Panc1 (cell line): ENCODE measurements at regions not wholly inside any gene's neighbourhood (a gene's known extent, or its start where the extent isn't known, plus 50 kb on each side); places are given as distances from the start of the nearest gene placed in this dataset.
"Not testable (repeated sequence)": the region's sequence is repeated elsewhere in the genome, so short reads cannot be mapped to it uniquely, and the experiment has no call there.

Experiments
- ATAC-seq: fragments of 200-7000 bp; cut with Tn5 transposase; 2 replicates; pipeline ENCODE4 v1.9.1; 2020; ENCODE audit warnings: mild to moderate bottlenecking, moderate library complexity
- BruUV-seq: library from RNA; stranded (reverse); fragments of 400-500 nt; replicated peaks from 2 replicates; lab custom pipeline; 2021; lab: Mats Ljungman, UMichigan
- CTCF ChIA-PET: fragments of 300-600 bp; sonication (Branson Sonifier 250); formaldehyde crosslinking; loops from one replicate; lab custom pipeline; 2022; ENCODE audit warnings: antibody characterized with exemption; lab: Charles Lee
- POLR2A ChIA-PET: fragments of 300-600 bp; sonication (Branson Sonifier 250); formaldehyde crosslinking; loops from one replicate; lab custom pipeline; 2022; ENCODE audit warnings: antibody characterized with exemption; lab: Charles Lee
- DNase-seq: peaks from one replicate; pipeline ENCODE4 v3.0.0-alpha.2; 2010; ENCODE audit warnings: low read depth, low spot score
- H3K27ac ChIP-seq: 2 replicates; pipeline ENCODE4 v1.5.1; 2011; ENCODE audit warnings: mild to moderate bottlenecking, low read length, inconsistent platforms
- H3K27me3 ChIP-seq: fragments of 200-500 bp; sonication (Bioruptor generic); 2 replicates; pipeline ENCODE4 v1.6.0; 2014; ENCODE audit warnings: low read length, inconsistent platforms; ENCODE audit not compliant: control insufficient read depth, insufficient read depth
- H3K36me3 ChIP-seq: fragments of 200-500 bp; sonication (Bioruptor generic); 2 replicates; pipeline ENCODE4 v1.5.1; 2014; ENCODE audit warnings: inconsistent platforms, mild to moderate bottlenecking, low read length, moderate library complexity; ENCODE audit not compliant: control insufficient read depth, insufficient read depth
- H3K4me1 ChIP-seq: 2 replicates; pipeline ENCODE4 v1.5.1; 2011; ENCODE audit warnings: inconsistent platforms, mild to moderate bottlenecking, low read length, moderate library complexity; ENCODE audit not compliant: control insufficient read depth, insufficient read depth
- H3K4me3 ChIP-seq, 2 experiments: 2 replicates each; pipeline ENCODE4 v1.5.1; 2011 to 2012; ENCODE audit warnings: low read depth in 2 of 2, low read length in 2 of 2, mild to moderate bottlenecking in 2 of 2, inconsistent platforms in 1 of 2, moderate library complexity in 1 of 2
- H3K9me3 ChIP-seq: fragments of 200-500 bp; sonication (Bioruptor generic); 2 replicates; pipeline ENCODE4 v1.5.1; 2014; ENCODE audit warnings: low read depth, mild to moderate bottlenecking, inconsistent platforms, low read length, moderate library complexity; ENCODE audit not compliant: control insufficient read depth, insufficient read depth
- POLR2AphosphoS5 ChIP-seq: IDR thresholded peaks from 2 replicates; pipeline ENCODE4 v1.6.1; 2012; ENCODE audit warnings: mild to moderate bottlenecking, low read depth, low read length, moderate library complexity
- SIN3A ChIP-seq: IDR thresholded peaks from 2 replicates; pipeline ENCODE4 v1.6.1; 2012; ENCODE audit warnings: low read depth, mild to moderate bottlenecking, low read length, moderate library complexity, borderline replicate concordance; ENCODE audit not compliant: insufficient read depth
- TCF7L2 ChIP-seq: IDR thresholded peaks from 2 replicates; pipeline ENCODE4 v1.6.1; 2011; ENCODE audit warnings: mild to moderate bottlenecking, low read depth, low read length, inconsistent platforms
- in situ Hi-C: cut with HindIII; loops from 2 replicates; pipeline ENCODE4 v1.10.0; 2016; ENCODE audit warnings: low sequenced_read_pairs, low pct_unique_long_range_greater_than_20kb
- intact Hi-C: fragments of 100-400 bp; cut with micrococcal nuclease; formaldehyde crosslinking; loops from one replicate; pipeline ENCODE4 v1.10.0; 2022; ENCODE audit not compliant: unreplicated experiment
- TF ChIP-seq, protein P1 (sequence below): fragments of 450-650 bp; IDR thresholded peaks from 2 replicates; pipeline ENCODE4 v1.5.1; 2017; ENCODE audit warnings: mild to moderate bottlenecking
- TF ChIP-seq, protein P2 (sequence below), 2 experiments: IDR thresholded peaks; 2 replicates each; pipeline ENCODE4 v1.6.1; 2011 to 2012; ENCODE audit warnings: low read depth in 2 of 2, control low read depth in 1 of 2, low read length in 1 of 2, mild to moderate bottlenecking in 1 of 2, moderate library complexity in 1 of 2; ENCODE audit not compliant: insufficient read depth in 1 of 2

DNA sequence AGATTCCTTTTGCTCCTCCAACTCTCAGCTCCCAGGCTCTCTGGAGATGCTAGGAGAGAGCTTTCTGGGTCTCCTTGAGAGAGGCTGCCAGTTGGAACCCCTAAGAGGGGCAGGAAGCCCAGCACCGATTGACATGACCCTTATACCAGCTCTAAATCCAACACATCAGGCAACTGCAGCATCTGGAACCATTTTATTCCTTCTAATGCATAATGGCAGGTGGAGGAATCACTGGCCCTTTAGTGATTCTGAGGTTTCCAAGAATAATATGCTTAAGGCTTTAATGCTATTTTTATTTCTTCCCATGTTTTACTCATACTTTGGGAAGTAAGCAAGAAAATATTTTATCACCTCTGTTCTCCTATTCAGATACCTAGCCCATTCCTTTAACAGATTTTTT lies 60.3 kb upstream of the TEX264 start:
- BruUV-seq = no TSS peak
- CTCF ChIA-PET = interaction anchor here (0.6 kb wide), 1 partner anchor 329 kb away, joined by 4 read pairs; no protein-coding TSS in a partner anchor

DNA sequence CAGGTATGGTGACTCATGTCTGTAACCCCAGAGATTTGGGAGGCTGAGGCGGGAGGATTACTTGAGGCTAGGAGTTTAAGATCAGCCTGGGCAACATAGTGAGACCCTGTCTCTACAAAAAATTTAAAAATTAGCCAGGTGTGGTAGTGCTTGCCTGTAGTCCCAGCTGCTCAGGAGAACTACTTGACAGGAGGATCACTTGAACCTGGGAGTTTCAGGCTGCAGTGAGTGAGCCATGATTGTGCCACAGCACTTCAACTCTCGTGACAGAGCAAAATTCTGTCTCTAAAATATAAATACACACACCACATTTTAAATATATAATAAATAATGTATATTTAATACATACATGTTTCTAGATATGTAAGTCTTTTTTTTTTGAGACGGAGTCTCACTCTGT lies 53.5 kb upstream of the TEX264 start:
- BruUV-seq = no TSS peak
- no peaks in the 10 kb centered on the region for H3K27me3 ChIP-seq
- DNase-seq (no peak), ATAC-seq (no peak)
- H3K9me3 ChIP-seq = no peaks in the 10 kb centered on the region
- H3K36me3 ChIP-seq = no peaks in the 10 kb centered on the region
- ChIA-PET POLR2A (no interaction called here), CTCF (no interaction called here)
- intact Hi-C loops (no loop called here), in situ Hi-C loops (no loop called here)
- TF ChIP-seq SIN3A (no peak), TCF7L2 (no peak), POLR2AphosphoS5 (no peak)
- TF ChIP-seq, protein P1, sequence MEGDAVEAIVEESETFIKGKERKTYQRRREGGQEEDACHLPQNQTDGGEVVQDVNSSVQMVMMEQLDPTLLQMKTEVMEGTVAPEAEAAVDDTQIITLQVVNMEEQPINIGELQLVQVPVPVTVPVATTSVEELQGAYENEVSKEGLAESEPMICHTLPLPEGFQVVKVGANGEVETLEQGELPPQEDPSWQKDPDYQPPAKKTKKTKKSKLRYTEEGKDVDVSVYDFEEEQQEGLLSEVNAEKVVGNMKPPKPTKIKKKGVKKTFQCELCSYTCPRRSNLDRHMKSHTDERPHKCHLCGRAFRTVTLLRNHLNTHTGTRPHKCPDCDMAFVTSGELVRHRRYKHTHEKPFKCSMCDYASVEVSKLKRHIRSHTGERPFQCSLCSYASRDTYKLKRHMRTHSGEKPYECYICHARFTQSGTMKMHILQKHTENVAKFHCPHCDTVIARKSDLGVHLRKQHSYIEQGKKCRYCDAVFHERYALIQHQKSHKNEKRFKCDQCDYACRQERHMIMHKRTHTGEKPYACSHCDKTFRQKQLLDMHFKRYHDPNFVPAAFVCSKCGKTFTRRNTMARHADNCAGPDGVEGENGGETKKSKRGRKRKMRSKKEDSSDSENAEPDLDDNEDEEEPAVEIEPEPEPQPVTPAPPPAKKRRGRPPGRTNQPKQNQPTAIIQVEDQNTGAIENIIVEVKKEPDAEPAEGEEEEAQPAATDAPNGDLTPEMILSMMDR = no peak
- TF ChIP-seq, protein P2, sequence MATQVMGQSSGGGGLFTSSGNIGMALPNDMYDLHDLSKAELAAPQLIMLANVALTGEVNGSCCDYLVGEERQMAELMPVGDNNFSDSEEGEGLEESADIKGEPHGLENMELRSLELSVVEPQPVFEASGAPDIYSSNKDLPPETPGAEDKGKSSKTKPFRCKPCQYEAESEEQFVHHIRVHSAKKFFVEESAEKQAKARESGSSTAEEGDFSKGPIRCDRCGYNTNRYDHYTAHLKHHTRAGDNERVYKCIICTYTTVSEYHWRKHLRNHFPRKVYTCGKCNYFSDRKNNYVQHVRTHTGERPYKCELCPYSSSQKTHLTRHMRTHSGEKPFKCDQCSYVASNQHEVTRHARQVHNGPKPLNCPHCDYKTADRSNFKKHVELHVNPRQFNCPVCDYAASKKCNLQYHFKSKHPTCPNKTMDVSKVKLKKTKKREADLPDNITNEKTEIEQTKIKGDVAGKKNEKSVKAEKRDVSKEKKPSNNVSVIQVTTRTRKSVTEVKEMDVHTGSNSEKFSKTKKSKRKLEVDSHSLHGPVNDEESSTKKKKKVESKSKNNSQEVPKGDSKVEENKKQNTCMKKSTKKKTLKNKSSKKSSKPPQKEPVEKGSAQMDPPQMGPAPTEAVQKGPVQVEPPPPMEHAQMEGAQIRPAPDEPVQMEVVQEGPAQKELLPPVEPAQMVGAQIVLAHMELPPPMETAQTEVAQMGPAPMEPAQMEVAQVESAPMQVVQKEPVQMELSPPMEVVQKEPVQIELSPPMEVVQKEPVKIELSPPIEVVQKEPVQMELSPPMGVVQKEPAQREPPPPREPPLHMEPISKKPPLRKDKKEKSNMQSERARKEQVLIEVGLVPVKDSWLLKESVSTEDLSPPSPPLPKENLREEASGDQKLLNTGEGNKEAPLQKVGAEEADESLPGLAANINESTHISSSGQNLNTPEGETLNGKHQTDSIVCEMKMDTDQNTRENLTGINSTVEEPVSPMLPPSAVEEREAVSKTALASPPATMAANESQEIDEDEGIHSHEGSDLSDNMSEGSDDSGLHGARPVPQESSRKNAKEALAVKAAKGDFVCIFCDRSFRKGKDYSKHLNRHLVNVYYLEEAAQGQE (IDR thresholded peaks at IDR 0.05; ENCODE audit: insufficient read depth in 1 of 2, low read depth in 2 of 2, low read length in 1 of 2) = no peak
- no peaks in the 10 kb centered on the region for H3K4me1 ChIP-seq
- no peak overlapping the region for H3K27ac ChIP-seq
- no peak overlapping the region for H3K4me3 ChIP-seq

More for the DNA sequence above, 60.3 kb upstream of the TEX264 start:
- POLR2A ChIA-PET = no interaction called here
- TF ChIP-seq, protein P1 = no peak
- TF ChIP-seq TCF7L2 (no peak), POLR2AphosphoS5 (no peak), SIN3A (no peak)
- TF ChIP-seq, protein P2 (IDR thresholded peaks at IDR 0.05; ENCODE audit: insufficient read depth in 1 of 2, low read depth in 2 of 2, low read length in 1 of 2) = no peak
- no peaks in the 10 kb centered on the region for H3K36me3 ChIP-seq
- H3K27me3 ChIP-seq = no peaks in the 10 kb centered on the region
- intact Hi-C loops = no loop called here
- DNase-seq (no peak), ATAC-seq (no peak)
- H3K4me3 ChIP-seq = no peak overlapping the region
- no peaks in the 10 kb centered on the region for H3K4me1 ChIP-seq
- no peak overlapping the region for H3K27ac ChIP-seq
- in situ Hi-C loops = no loop called here
- H3K9me3 ChIP-seq = no peaks in the 10 kb centered on the region

DNA sequence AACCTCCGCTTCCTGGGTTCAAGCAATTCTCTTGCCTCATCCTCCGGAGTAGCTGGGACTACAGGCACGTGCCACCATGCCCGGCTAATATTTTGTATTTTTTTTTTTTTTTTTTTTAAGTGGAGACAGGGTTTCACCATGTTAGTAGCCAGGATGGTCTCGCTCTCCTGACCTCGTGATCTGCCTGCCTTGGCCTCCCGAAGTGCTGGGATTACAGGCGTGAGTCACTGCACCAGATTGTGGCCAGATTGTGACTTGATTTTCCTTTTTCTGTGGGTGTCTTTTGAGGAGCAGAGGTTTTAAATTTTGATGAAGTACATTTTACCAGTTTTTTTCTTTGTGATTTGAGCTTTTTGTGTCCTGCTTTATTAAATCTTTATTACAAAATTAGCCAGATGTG lies 53.0 kb upstream of the TEX264 start:
- CTCF ChIA-PET, H3K9me3 ChIP-seq, H3K4me1 ChIP-seq, DNase-seq, H3K27ac ChIP-seq, BruUV-seq, in situ Hi-C loops, intact Hi-C loops, H3K4me3 ChIP-seq, ATAC-seq, POLR2A ChIA-PET, H3K27me3 ChIP-seq, H3K36me3 ChIP-seq: not testable (repeated sequence)
